ENCODE measurements at regions not wholly inside any gene's neighbourhood (a gene's known extent, or its start where the extent isn't known, plus 50 kb on each side); places are given as distances from the start of the nearest gene placed in this dataset.
A peak's percentile ranks its signal among the peaks of the same experiment; 100 is the strongest.
"Not testable (repeated sequence)": the region's sequence is repeated elsewhere in the genome, so short reads cannot be mapped to it uniquely, and the experiment has no call there.

DNA sequence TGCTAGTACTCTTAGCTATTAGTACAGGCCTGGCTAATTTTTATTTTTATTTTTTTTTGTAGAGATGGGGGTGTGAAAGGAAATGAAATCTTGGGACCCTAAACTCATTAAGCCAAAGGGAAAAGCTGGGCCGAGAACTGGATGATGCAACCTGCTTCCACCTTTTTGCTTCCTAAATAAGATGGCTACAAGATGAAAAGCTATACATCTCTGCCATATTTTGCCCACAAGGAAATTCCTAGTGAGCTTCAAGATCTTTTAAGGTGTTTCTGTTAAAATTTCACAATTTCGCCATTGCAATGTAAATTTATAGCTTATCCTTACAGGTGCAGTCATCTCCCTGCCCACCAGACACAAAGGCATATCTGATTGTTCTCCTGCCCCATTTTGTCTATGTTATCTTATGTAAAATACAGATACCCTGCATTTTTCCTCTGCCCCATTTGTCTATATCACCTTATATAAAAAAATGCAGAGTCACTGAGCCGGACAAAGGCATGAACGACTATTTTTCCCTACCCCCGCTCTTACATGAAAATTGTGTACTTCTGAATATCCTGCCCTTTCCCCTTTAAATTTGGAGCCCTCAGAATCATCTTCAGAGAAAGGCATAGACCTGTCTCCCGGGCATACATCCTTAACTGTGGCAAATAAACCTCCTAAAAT, 112.0 kb upstream of the SLC38A2 start:
- no peak for DNase-seq

- DNase-seq, result no peak
Observed at GRCh38 chr12:46483572-46484395, 111.2 kb upstream of the SLC38A2 start.

DNA sequence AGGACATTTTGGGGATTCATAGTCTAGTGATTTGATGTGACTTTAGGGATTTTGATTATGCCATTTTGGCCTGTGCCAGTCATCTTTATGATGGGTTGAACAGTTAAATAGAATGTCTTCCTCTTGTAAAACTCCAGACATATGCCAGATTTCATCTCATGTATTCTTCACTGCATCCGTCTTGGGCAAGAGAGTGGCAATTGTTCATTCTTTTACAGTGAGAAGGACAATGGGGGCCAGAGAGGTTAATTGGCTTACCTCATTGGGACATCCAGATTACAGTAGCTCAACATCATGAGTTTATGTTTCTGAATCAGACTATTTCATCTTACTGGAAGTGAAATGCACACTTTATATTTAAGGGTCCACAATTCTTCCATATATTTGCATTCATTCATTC, 108.2 kb upstream of the SLC38A2 start:
- no peak for DNase-seq

DNA sequence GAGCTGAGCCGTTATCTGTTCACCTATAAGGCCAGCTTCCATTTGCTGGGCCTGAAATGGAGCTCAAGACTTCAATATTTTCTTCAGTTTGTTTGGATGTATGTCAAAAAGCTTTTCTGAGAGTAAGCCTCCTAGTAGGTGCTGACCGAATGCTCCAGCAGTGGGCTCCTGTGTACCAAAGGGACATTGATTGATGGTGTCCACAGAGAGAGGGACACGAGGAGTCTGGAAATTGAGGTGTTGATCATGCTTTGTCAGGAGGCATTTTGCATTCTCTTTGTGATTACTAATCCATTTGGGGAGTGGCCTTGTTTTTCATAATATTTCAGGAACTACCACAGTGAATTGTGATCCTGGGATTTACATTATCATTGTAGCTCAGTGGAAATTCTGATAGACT, 107.7 kb upstream of the SLC38A2 start:
- DNase-seq, result no peak

DNA sequence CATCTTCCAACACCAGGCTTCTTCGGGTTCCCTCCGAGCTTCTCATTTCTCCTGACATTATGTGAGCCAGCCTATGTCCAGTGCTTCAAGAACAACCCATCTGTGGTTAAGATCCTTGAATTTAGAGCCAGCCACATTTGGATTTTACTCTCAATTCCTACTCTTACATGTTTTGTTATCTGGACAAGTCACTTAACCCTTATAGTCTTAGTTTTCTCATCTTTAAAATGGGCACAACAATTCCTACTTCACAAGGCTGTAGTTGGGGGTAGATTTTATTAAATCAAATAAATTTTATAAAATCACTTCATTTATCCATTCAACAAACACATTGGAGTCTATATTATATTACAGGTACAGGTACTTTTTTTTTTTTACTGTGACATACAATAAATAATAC, 105.5 kb upstream of the SLC38A2 start:
- no peak for DNase-seq

GRCh38 chr12:46477541-46477940, 105.0 kb upstream of the SLC38A2 start:
- DNase-seq, result no peak

GRCh38 chr12:46475972-46476645, 103.5 kb upstream of the SLC38A2 start:
- DNase-seq, result no peak

DNA sequence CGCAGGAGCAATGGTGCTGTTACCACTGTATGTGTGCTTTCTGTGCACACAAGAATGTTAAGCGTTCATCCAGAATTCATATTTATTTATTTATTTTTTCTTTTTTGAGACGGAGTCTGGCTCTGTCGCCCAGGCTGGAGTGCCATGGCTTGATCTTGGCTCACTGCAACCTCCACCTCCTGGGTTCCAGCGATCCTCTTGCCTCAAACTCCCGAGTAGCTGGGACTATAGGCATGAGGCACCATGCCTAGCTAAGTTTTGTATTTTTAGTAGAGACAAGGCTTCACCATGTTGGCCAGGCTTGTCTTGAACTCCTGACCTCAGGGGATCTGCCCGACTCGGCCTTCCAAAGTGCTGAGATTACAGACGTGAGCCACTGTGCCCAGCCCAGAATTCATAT, 101.8 kb upstream of the SLC38A2 start:
- DNase-seq, result not testable (repeated sequence)

DNA sequence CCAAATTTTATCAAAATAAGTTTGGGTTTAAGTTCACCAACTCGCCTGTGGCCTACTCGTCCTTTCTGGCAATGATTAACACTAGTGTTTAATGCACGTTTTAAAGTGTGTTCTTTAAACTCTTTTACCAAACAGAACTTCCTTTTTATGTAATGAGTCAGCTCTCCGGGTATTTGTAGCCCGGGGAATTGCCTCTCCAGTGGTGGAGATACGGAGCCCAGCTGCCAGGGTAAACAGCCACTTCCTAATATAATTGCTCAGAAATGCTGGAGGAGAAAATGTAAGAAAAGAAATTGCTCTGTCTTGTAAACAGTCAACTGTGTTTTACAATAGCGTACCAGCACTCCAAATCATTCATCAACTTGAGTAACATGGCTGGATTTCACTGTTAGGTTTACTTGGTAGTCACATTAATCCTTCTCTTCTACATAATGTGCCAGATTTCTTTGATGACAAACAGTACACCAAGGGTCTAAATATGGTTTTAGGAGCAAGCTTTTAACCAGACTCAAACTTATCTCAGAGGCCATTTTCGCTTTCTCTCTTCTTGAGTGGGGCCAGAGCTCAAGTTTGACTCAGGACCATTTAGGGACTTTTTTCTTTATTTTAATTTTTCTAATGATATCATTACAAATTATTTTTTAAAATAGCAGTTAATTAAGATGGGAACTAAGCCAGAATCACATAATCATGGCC, 101.2 kb upstream of the SLC38A2 start:
- DNase-seq, result peak; percentile 29

DNA sequence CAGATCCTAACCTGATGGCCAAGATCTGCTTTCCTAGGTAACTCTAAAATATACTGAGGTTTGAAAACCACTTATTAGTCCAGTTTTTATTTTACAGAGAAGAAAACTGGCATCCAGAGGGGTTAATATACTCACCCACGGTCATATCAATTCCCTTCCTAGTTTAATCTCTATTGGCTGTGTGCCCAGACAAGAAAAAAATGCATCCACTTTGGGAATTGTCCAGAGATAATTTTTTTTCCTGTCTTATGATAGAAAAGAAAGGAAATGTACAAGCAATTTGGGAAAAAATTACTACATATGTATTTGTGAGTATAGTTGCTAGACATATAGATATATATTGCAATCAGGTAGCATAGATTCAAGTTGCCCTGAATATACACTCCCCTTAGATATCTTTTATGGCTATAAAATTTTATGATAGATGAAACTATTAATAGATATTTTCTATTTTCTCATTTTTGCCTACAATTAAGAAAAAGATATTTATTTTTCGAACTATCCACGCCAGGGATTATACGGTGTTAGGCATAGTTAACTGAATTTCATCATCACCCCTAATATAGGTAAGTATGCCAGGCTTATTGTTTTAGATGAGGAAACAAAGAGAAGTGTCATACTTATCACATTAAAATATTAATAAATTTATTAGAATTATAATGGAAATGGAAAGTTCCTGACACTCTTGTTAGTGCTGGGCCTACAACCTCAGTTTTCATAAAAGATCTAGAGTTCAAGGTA, 100.5 kb upstream of the SLC38A2 start:
- peak; percentile 42 for DNase-seq

GRCh38 chr12:46472144-46472705, 99.7 kb upstream of the SLC38A2 start:
- DNase-seq, result no peak

- no peak for DNase-seq
Observed at GRCh38 chr12:46471404-46471803, 98.8 kb upstream of the SLC38A2 start.

DNA sequence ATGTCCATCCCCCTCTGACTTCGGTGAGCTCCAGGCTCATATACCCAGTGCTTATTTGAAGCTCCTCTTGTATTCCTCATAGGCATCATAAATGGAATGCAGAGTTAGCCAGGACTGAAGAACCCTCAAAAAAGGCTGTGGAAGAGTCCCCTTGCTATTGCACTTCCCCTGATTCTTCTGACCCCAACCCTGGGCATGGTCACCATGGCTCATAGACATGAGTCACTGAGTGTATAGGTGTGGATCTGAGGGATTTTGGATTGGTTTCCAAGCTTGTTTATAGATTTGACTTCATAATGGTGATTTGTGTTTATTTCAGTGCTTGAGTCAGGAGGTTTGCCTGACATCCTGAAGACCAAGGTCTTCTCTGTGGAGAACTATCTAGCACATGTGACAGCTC, 98.4 kb upstream of the SLC38A2 start:
- DNase-seq, result no peak

DNA sequence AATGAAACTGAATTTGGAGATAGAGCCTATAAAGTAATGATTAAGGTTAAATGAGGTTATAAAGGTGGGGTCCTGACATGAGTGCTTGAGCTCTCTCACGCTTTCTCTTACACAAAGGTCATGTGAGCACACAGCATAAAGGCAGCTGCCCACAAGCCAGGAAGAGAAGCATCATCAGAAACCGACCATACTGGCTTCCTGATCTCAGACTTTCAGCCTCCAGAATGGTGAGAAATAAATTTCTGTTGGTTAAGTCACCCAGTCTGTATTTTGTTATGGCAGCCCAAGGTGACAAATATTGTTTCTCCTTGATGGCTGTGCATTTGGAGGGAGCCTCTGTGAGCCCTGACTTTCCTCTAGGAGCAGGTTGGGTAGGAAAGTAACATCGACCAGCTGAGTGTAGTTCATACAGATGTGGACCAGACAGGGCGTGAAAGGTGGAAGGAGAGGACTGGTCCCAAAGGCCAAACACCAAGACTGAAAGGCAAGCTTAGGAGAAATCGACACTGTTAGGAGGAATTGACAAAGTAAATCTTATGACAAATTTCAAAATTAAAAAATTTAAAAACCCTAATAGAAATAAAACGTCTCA, 97.6 kb upstream of the SLC38A2 start:
- no peak for DNase-seq

GRCh38 chr12:46468813-46469212, 96.2 kb upstream of the SLC38A2 start:
- DNase-seq, result no peak

DNA sequence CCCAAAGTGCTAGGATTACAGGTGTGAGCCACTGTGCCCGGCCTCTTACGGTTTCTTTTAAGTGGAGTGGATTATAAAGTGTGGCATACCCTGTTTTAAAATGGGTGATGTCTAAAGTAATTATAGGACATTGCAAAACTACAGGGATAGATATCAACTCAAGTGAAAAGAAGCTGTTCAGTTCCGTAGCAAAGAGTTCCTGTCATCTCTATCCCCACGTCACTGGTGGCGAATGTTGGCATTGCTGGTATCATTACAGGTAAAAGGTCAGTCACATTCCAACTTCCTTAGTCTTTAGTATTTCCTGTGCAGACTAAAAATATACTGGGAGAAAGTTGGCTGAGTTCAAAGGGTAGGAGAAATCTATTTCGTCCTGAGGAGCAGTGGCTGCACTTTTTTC, 95.6 kb upstream of the SLC38A2 start:
- no peak for DNase-seq

- DNase-seq, result no peak
Observed at GRCh38 chr12:46465307-46465706, 92.7 kb upstream of the SLC38A2 start.

GRCh38 chr12:46464863-46465262, 92.3 kb upstream of the SLC38A2 start:
- no peak for DNase-seq

DNA sequence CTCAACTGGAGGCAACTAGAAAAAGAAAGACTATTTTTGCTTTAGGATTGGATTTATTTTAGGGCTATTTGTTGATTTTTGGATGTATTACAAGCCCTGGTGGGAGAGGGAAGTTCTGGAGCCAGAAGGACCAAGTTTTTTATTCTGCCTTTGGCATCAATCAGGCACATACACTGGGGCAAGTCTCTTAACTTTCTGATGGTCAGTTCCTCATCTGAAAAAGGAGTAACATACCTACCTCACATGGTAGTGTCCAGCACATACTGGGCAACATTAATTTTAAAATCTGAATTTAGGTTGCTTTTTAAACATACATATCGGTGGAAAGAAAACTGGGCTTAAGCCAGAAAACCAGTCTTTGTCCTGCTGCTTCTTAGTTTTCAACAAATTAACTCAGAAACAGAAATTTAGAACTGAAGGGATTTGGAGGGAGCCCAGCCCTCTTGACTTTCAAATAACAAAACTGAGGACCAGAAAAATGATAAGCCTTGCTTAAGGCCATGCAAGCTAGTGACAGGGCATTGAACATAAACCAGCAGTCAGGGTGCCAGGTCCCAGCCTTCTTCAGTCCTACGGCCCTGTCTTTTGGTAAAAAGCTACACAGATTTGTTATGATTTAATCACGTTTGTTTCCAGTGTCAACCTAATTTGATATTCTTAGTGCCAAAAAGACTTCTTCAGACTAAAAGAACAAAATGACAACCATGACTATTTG, 90.2 kb upstream of the SLC38A2 start:
- no peak for DNase-seq

- no peak for DNase-seq
Observed at GRCh38 chr12:46461907-46462640, 89.5 kb upstream of the SLC38A2 start.
